ENCODE measurements at regions not wholly inside any gene's neighbourhood (a gene's known extent, or its start where the extent isn't known, plus 50 kb on each side); places are given as distances from the start of the nearest gene placed in this dataset.

DNA sequence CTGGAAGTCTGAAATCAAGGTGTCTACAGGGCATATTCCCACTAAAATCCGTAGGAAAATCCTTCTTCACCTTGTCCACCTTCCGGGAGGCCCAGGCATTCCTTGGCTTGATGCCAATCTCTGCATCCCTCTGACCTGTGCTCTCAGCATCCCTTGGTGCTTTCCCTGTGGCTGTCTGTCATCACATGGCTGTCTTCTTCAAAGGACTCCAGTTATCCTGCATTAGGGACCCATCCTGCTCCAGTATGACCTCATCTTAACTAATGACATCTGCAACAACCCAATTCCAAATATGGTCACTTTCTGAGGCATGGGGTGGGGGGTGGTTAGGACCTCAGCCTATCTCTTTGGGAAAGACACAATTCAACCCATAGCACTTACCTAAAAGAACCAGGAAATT, 423.8 kb downstream of the IRS2 start:
- Histone ChIP-seq H4K20me1 (ENCODE audit: insufficient read depth, low read length) (no peaks in the 10 kb centered on the region), H3K27me3 (ENCODE audit: control insufficient read depth in 2 of 2, insufficient read depth in 2 of 2, low read length in 2 of 2) (no peaks in the 10 kb centered on the region), H2AFZ (ENCODE audit: insufficient read depth, low read depth, low read length, poor library complexity, severe bottlenecking) (no peak overlapping the region), H3K79me2 (ENCODE audit: insufficient read depth, low read length) (no peaks in the 10 kb centered on the region), H3K4me3 (replicated peaks in 1 of 3; ENCODE audit: low read depth in 2 of 3, low read length in 3 of 3) (no peak overlapping the region), H3K9ac (ENCODE audit: insufficient read depth, low read length, poor library complexity, severe bottlenecking) (no peak overlapping the region), H3K36me3 (replicated peaks in 1 of 2; ENCODE audit: control insufficient read depth in 1 of 2, insufficient read depth in 2 of 2, low read length in 2 of 2) (no peaks in the 10 kb centered on the region), H3K9me3 (replicated peaks in 1 of 2; ENCODE audit: control insufficient read depth in 1 of 2, insufficient read depth in 1 of 2, low read length in 2 of 2) (peaks cover 6 to 7% of the 10 kb centered on the region in 2 donors), H3K4me2 (replicated peaks; ENCODE audit: extremely low read depth, low read length, poor library complexity, severe bottlenecking) (no peak overlapping the region), H3K4me1 (ENCODE audit: control insufficient read depth in 1 of 2, insufficient read depth in 2 of 2, low read length in 2 of 2) (peaks cover 13 to 15% of the 10 kb centered on the region in 2 donors), H3K27ac (ENCODE audit: low read depth in 1 of 2, low read length in 2 of 2) (no peak overlapping the region)
- Mint-ChIP-seq H3K4me1 (peaks cover 25% of the 10 kb centered on the region), H3K27me3 (ENCODE audit: low read depth in 3 of 3) (peaks cover 0 to 7% (median 3%) of the 10 kb centered on the region in 3 donors), H3K9me3 (peaks cover 0 to 11% (median 8%) of the 10 kb centered on the region in 7 donors), H3K27ac (no peak overlapping the region), H3K4me3 (no peak overlapping the region), H3K36me3 (peaks cover 0 to 3% of the 10 kb centered on the region in 2 donors)
- WGBS (ENCODE audit: insufficient coverage) = 72% methylated on average over 2 of the region's 2 CpGs
- TF ChIP-seq, protein P1, sequence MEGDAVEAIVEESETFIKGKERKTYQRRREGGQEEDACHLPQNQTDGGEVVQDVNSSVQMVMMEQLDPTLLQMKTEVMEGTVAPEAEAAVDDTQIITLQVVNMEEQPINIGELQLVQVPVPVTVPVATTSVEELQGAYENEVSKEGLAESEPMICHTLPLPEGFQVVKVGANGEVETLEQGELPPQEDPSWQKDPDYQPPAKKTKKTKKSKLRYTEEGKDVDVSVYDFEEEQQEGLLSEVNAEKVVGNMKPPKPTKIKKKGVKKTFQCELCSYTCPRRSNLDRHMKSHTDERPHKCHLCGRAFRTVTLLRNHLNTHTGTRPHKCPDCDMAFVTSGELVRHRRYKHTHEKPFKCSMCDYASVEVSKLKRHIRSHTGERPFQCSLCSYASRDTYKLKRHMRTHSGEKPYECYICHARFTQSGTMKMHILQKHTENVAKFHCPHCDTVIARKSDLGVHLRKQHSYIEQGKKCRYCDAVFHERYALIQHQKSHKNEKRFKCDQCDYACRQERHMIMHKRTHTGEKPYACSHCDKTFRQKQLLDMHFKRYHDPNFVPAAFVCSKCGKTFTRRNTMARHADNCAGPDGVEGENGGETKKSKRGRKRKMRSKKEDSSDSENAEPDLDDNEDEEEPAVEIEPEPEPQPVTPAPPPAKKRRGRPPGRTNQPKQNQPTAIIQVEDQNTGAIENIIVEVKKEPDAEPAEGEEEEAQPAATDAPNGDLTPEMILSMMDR (IDR thresholded peaks at IDR 0.05) = no peak
- intact Hi-C loops (cut with micrococcal nuclease) = no loop called here
- no peak for DNase-seq

DNA sequence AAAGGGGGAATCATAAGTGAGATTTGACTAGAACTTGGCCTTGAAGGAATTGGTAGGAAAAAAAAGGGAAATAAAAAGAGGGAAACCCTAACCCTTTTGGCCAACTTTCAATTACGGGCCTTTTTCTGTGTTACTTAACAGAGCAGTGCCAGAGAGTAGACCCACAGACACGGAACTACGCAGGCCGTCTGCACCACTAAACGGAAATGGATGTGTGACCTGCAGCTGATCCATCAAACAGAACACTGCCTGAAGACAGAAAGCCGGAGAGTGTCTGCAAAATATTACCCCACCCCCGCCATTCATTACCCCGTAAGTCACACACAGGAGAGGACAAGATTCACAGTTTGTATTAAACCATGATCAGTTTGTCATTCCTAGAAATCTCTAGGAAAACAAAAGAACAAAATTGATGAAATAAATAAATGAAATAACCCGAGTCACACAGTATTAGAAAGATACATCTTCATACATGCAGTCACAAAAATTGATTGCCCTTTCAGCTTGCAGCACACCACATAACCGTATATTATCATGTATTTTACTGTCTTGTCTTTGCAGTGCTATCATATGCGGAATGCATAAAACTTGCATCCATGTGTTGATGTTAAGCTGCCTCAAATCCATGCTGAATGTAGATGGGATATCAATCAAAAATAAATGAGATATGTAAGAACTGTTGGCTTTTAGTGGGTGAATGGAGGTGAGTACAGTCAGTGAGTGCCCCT, 424.7 kb downstream of the IRS2 start:
- H3K4me3 Mint-ChIP-seq = peak overlapping the region in 1 of 2 donors; percentile 52
- peaks cover 0 to 7% (median 3%) of the 10 kb centered on the region in 3 donors for H3K27me3 Mint-ChIP-seq (ENCODE audit: low read depth in 3 of 3)
- H3K79me2 ChIP-seq (ENCODE audit: insufficient read depth, low read length) = no peaks in the 10 kb centered on the region
- TF ChIP-seq, protein P1 (IDR thresholded peaks at IDR 0.05) = no peak
- intact Hi-C loops (cut with micrococcal nuclease) = no loop called here
- peaks cover 13 to 15% of the 10 kb centered on the region in 2 donors for H3K4me1 ChIP-seq (ENCODE audit: control insufficient read depth in 1 of 2, insufficient read depth in 2 of 2, low read length in 2 of 2)
- peaks cover 25% of the 10 kb centered on the region for H3K4me1 Mint-ChIP-seq
- peak; percentile 42 to 72 (median 68) for DNase-seq
- no peak overlapping the region for H3K9ac ChIP-seq (ENCODE audit: insufficient read depth, low read length, poor library complexity, severe bottlenecking)
- peaks cover 6 to 7% of the 10 kb centered on the region in 2 donors for H3K9me3 ChIP-seq (replicated peaks in 1 of 2; ENCODE audit: control insufficient read depth in 1 of 2, insufficient read depth in 1 of 2, low read length in 2 of 2)
- H3K4me2 ChIP-seq (replicated peaks; ENCODE audit: extremely low read depth, low read length, poor library complexity, severe bottlenecking) = no peak overlapping the region
- no peaks in the 10 kb centered on the region for H3K27me3 ChIP-seq (ENCODE audit: control insufficient read depth in 2 of 2, insufficient read depth in 2 of 2, low read length in 2 of 2)
- 43% methylated on average over 6 of the region's 11 CpGs for WGBS (ENCODE audit: insufficient coverage)
- H3K36me3 ChIP-seq (replicated peaks in 1 of 2; ENCODE audit: control insufficient read depth in 1 of 2, insufficient read depth in 2 of 2, low read length in 2 of 2) = no peaks in the 10 kb centered on the region
- H2AFZ ChIP-seq (ENCODE audit: insufficient read depth, low read depth, low read length, poor library complexity, severe bottlenecking) = no peak overlapping the region
- H4K20me1 ChIP-seq (ENCODE audit: insufficient read depth, low read length) = no peaks in the 10 kb centered on the region
- peak overlapping the region in 5 of 7 donors; percentile 3 to 74 (median 24) for H3K27ac Mint-ChIP-seq
- no peak overlapping the region for H3K27ac ChIP-seq (ENCODE audit: low read depth in 1 of 2, low read length in 2 of 2)
- peaks cover 0 to 3% of the 10 kb centered on the region in 2 donors for H3K36me3 Mint-ChIP-seq
- H3K4me3 ChIP-seq (replicated peaks in 1 of 3; ENCODE audit: low read depth in 2 of 3, low read length in 3 of 3) = no peak overlapping the region
- peaks cover 0 to 11% (median 8%) of the 10 kb centered on the region in 7 donors for H3K9me3 Mint-ChIP-seq

All from CD14-positive monocyte (primary cell).